ENCODE measurements at regions not wholly inside any gene's neighbourhood (a gene's known extent, or its start where the extent isn't known, plus 50 kb on each side); places are given as distances from the start of the nearest gene placed in this dataset.

DNA sequence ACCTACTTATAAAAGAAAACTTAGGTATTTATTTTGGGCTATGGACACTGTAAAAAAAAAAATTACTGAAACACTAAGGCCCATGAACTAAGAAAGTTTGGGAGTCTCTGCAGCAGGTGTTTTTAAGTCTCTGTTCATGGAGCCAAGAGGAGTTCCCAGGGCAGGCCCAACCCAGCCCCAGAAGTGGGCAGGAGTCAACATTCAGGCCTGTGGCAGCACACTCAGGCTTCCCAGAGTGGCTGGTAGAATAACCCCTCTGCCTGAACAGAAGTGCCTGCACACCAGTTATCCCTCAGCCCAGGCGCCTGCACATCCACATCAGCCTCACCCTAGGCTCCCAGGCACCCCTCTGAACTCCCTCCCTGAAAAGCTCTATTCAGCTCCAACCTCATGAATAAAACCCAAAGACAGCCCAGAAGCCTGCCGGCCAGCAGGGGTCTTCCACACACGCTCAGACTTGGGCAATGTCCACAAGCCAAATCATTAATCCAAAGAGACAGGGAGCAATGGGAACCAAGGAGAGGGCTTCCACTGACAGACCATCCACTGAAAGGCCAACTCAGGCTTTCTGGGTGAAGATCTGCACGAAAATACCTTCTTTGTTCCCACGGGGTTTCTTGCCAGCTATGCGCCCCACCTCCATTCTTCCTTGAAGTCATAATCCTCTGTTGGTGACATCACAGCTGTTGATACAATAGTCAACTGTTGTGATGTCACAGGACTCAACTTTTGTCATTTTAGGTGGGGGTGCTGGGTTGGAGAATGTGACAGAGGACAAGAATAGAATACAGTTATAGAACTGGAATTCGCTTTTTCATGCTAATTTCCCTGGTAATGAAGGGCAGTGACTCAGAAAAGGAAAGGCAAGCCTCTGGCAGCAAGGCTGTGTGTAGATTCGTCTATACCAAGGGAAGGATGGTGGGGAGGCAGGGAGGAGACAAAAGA lies 83.7 kb downstream of the RPL27A start:
- Mint-ChIP-seq H3K4me3 (no peak overlapping the region), H3K9me3 (peaks cover 0 to 1% (median 0%) of the 10 kb centered on the region in 7 donors), H3K27ac (no peak overlapping the region), H3K27me3 (ENCODE audit: low read depth in 3 of 3) (peaks cover 0 to 2% (median 0%) of the 10 kb centered on the region in 3 donors), H3K36me3 (no peaks in the 10 kb centered on the region), H3K4me1 (no peaks in the 10 kb centered on the region)
- TF ChIP-seq, protein P1, sequence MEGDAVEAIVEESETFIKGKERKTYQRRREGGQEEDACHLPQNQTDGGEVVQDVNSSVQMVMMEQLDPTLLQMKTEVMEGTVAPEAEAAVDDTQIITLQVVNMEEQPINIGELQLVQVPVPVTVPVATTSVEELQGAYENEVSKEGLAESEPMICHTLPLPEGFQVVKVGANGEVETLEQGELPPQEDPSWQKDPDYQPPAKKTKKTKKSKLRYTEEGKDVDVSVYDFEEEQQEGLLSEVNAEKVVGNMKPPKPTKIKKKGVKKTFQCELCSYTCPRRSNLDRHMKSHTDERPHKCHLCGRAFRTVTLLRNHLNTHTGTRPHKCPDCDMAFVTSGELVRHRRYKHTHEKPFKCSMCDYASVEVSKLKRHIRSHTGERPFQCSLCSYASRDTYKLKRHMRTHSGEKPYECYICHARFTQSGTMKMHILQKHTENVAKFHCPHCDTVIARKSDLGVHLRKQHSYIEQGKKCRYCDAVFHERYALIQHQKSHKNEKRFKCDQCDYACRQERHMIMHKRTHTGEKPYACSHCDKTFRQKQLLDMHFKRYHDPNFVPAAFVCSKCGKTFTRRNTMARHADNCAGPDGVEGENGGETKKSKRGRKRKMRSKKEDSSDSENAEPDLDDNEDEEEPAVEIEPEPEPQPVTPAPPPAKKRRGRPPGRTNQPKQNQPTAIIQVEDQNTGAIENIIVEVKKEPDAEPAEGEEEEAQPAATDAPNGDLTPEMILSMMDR (IDR thresholded peaks at IDR 0.05): no peak
- H3K79me2 ChIP-seq (ENCODE audit: insufficient read depth, low read length): no peaks in the 10 kb centered on the region
- no peak overlapping the region for H3K9ac ChIP-seq (ENCODE audit: insufficient read depth, low read length, poor library complexity, severe bottlenecking)
- no peaks in the 10 kb centered on the region for H4K20me1 ChIP-seq (ENCODE audit: insufficient read depth, low read length)
- H3K27me3 ChIP-seq (ENCODE audit: control insufficient read depth in 2 of 2, insufficient read depth in 2 of 2, low read length in 2 of 2): no peaks in the 10 kb centered on the region
- H3K9me3 ChIP-seq (replicated peaks in 1 of 2; ENCODE audit: control insufficient read depth in 1 of 2, insufficient read depth in 1 of 2, low read length in 2 of 2): no peaks in the 10 kb centered on the region
- WGBS (ENCODE audit: insufficient coverage): 91% methylated on average over 4 of the region's 8 CpGs
- no peaks in the 10 kb centered on the region for H3K36me3 ChIP-seq (replicated peaks in 1 of 2; ENCODE audit: control insufficient read depth in 1 of 2, insufficient read depth in 2 of 2, low read length in 2 of 2)
- H3K4me1 ChIP-seq (ENCODE audit: control insufficient read depth in 1 of 2, insufficient read depth in 2 of 2, low read length in 2 of 2): no peaks in the 10 kb centered on the region
- intact Hi-C loops (cut with micrococcal nuclease): no loop called here
- H3K4me2 ChIP-seq (replicated peaks; ENCODE audit: extremely low read depth, low read length, poor library complexity, severe bottlenecking): no peak overlapping the region
- no peak for DNase-seq
- H3K27ac ChIP-seq (ENCODE audit: low read depth in 1 of 2, low read length in 2 of 2): no peak overlapping the region
- no peak overlapping the region for H2AFZ ChIP-seq (ENCODE audit: insufficient read depth, low read depth, low read length, poor library complexity, severe bottlenecking)
- H3K4me3 ChIP-seq (replicated peaks in 1 of 3; ENCODE audit: low read depth in 2 of 3, low read length in 3 of 3): no peak overlapping the region

DNA sequence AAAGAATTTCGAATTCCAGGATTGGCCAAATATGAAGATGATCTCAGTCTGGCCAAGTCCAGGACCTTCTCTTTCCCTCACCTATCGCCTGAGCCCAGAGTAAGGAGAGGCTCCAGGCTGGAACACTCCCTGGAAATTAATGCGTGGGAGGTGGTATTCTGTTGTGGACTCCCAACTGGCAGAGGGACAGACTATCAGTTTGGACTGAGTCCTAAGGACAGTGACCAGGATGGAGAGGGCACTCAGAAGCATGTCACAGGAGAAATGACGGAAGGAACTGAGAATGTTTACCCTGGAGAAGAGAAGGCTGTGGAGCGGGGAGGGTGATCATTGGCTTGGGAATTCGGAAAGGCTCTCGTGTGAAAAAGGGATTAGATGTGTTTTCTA lies 84.4 kb downstream of the RPL27A start:
- H2AFZ ChIP-seq (ENCODE audit: insufficient read depth, low read depth, low read length, poor library complexity, severe bottlenecking): no peak overlapping the region
- 90% methylated on average over 4 of the region's 7 CpGs for WGBS (ENCODE audit: insufficient coverage)
- no peak overlapping the region for H3K9ac ChIP-seq (ENCODE audit: insufficient read depth, low read length, poor library complexity, severe bottlenecking)
- Mint-ChIP-seq H3K4me3 (no peak overlapping the region), H3K9me3 (peaks cover 0 to 1% (median 0%) of the 10 kb centered on the region in 7 donors), H3K36me3 (no peaks in the 10 kb centered on the region), H3K27me3 (ENCODE audit: low read depth in 3 of 3) (peaks cover 0 to 2% (median 0%) of the 10 kb centered on the region in 3 donors), H3K27ac (no peak overlapping the region), H3K4me1 (no peaks in the 10 kb centered on the region)
- TF ChIP-seq, protein P1 (IDR thresholded peaks at IDR 0.05): no peak
- DNase-seq: no peak
- H3K4me3 ChIP-seq (replicated peaks in 1 of 3; ENCODE audit: low read depth in 2 of 3, low read length in 3 of 3): no peak overlapping the region
- H3K79me2 ChIP-seq (ENCODE audit: insufficient read depth, low read length): no peaks in the 10 kb centered on the region
- no peaks in the 10 kb centered on the region for H3K9me3 ChIP-seq (replicated peaks in 1 of 2; ENCODE audit: control insufficient read depth in 1 of 2, insufficient read depth in 1 of 2, low read length in 2 of 2)
- no peaks in the 10 kb centered on the region for H3K27me3 ChIP-seq (ENCODE audit: control insufficient read depth in 2 of 2, insufficient read depth in 2 of 2, low read length in 2 of 2)
- no peaks in the 10 kb centered on the region for H4K20me1 ChIP-seq (ENCODE audit: insufficient read depth, low read length)
- intact Hi-C loops (cut with micrococcal nuclease): no loop called here
- H3K4me1 ChIP-seq (ENCODE audit: control insufficient read depth in 1 of 2, insufficient read depth in 2 of 2, low read length in 2 of 2): no peaks in the 10 kb centered on the region
- no peak overlapping the region for H3K4me2 ChIP-seq (replicated peaks; ENCODE audit: extremely low read depth, low read length, poor library complexity, severe bottlenecking)
- H3K36me3 ChIP-seq (replicated peaks in 1 of 2; ENCODE audit: control insufficient read depth in 1 of 2, insufficient read depth in 2 of 2, low read length in 2 of 2): no peaks in the 10 kb centered on the region
- H3K27ac ChIP-seq (ENCODE audit: low read depth in 1 of 2, low read length in 2 of 2): no peak overlapping the region

Data from CD14-positive monocyte (primary cell).